NCI-H2081 (cell line): ENCODE measurements at regions not wholly inside any gene's neighbourhood (a gene's known extent, or its start where the extent isn't known, plus 50 kb on each side); places are given as distances from the start of the nearest gene placed in this dataset.

Source experiments
- DNase-seq, 2 experiments: peaks; one replicate each; lab custom pipeline; 2025; lab: John Stamatoyannopoulos, UW

DNA sequence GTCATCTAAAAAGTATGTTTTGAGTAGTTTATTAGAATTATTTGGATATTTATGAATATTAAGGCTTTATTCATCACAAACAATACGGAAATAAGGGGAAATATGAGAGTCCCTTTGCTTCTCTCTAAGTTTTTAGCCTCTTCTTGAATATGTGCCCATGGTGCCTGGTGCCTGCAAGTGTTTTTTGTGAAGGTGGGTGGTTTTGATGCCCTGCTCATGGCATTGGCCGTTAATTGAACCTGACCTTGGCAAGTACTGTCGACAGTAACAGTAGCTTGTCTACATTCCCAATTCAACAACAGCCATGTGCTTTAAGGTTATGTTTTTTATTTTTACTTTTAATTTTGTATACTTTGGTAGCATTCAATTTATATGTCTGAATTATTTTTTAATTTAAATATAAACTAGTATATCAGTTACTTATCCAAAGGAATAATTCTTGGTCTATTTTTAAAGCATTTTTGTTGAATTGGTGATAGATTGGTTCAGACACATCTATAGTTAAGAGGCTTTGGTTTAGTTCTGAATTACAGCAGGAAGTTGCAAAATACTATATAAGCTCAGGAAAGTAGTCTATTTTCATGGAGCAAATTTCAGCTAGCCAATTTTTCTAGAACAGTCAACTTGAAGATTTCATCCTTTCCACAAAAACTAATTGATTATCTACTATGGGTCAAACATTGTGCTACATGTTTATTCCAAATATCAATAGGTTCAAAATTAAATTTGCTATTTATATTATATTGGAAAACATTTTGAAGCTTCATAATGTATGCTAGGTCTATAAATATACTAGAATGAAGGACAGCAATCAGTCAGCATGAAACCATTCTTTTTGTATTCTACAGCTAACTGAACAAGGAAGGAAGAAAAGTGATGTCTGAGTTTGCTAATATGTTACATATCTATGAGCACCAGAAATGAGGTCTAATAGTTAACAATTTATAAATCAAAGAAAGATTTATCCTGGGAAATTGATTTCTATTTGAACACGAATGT is 184.4 kb downstream of the MRPL39 start:
- no peak for DNase-seq

DNA sequence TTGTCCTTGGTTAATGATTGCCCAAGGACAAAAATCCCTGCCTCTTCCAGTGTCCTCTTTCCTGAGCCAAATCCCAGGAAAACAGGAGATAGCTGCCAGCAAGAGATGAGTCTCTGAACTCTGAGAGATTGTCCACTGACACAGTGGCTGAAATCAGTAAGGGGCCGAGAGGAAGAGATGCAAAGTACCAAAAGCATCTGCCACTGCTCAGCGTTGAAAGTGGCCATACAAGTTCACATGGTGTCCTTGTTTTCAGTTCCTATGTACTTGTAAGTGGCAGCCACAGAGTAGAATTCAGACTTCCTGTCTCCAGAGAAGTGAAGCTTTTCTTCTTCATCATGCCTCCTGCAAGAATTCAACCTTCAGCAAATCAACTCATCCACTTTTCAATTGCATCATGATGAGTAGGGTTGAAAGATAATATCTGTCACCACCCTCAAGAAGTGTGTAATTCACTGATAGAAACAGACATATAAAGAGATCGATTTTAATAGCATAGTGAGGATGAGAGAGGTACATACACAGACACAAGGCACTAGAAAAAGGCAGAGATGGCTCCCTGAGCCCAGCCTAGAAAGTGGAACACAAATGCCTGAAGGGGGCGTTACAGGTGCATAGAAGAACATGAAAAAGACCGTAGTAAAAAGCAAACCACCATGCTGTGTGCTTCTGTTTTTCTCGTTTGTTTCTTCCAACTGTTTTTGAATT is 185.8 kb downstream of the MRPL39 start:
- DNase-seq: peak; percentile 41 to 53

DNA sequence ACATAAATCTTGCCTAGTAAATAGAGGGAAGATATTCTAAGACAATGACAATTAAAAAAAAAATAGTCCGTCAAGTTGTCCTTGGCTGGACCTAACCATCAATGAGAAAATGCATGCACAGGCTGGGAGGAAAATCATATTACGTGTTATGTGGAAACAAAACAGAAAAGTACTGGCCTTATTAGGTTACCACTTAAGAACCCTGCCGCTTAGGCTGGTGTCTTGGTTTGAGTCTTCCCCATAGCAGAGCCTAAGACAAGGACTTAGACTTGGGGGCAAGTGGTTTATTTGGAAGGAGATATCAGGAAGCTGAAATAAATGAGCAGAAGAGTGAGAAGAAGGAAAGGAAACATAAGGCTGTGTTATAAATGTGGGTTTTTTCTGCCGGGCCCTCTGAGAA is 186.4 kb downstream of the MRPL39 start:
- no peak for DNase-seq

DNA sequence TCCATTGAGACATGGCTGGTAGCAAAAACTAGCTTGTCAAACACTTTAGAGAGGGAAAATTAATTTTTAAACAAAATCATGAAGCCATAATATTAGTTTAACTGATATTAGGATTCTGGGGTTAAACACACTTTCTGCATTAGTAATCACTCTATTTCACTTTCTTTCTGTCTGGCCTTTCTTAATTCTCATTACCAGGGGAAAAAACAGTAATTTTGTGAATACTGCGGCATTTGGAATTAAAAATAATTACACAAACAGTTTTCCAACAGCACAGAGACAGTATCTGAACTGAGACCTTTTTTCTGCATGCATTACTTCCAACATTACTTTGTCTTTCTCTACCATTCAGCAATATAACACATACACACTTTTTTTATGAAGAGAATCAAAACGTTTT is 190.6 kb downstream of the MRPL39 start:
- no peak for DNase-seq

DNA sequence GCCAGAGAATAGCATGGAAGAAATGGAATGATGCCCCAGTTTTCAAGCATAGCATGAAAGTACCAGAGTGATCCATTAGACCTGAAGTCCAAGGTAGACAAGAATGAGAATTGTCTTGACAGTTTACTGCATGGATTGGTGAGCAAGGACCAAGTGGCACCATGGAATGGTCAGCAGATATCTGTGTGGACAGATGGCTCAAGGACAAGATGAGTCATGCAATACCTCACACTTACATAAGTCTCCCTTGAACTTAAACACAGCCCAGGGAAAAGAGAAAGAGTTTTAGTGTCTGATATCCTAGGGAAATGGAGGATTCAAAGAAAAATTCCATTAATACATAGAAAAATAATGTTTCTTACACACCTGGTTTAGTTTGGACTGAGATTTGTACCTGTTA is 195.2 kb downstream of the MRPL39 start:
- DNase-seq: no peak

DNA sequence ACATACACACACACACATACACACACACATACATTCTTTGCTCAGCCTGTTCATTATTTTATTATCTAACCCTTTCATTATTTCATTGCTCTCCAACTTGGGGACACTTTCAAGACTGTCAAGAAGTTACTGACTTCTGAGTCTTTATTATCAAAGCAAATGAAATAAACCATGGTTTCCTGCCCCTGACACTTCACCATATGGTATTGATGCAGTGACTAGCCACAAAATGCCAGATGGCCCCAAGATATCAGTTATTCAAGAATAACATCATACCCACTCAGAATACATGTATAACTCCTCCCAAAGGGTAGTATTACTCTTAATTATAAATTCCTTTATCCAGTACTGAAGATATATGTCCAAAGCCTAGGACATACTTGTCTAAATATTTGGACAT is 197.3 kb downstream of the MRPL39 start:
- DNase-seq: no peak

DNA sequence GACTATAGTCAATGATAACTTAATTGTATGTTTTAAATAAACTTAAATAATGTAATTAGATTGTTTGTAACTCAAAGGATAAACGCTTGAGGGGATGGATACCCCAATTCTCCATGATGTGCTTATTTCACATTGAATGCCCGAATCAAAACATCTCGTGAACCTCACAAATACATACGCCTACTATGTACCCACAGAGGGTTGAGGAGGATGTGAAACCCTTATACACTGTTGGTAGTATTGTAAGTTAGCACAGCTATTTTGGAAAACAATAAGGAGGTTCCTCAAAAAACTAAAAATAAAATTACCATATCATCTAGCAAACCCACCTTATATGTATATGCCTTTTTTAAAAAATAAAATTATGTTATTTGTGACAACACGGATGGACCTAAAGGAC is 198.6 kb downstream of the MRPL39 start:
- no peak for DNase-seq

DNA sequence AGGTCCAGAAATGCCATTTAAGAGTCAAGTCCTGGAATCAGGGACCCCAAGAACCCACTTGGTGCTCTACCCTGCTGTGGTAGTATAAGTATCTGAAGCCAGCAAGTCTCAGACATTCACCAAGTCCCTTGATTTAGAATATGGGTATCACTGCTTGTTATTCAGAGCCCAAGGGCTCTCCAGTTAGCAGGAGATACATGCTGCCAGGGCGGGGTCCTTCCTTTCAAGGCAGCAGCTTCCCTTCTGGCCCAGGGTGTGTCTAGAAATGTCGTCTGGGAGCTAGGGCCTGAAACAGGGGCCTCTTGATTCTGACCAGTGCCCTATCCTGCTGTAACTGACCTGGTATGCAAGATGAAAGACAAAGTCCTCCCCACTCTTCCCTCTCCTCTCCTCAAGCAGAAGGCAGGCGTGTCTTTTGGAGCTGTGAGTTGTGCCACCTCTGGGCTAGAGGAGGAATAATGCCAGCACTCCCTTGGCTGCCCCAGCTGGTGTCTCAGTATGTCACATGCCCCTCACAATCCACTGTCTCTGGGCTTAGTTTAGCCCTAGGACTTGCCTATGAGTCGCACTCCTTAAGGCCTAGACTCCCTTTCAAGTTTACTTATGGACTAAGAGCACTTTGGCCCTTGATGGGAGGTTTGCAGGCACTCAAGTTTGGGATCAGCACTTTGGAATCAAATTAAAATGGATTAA is 200.2 kb downstream of the MRPL39 start:
- no peak for DNase-seq

DNA sequence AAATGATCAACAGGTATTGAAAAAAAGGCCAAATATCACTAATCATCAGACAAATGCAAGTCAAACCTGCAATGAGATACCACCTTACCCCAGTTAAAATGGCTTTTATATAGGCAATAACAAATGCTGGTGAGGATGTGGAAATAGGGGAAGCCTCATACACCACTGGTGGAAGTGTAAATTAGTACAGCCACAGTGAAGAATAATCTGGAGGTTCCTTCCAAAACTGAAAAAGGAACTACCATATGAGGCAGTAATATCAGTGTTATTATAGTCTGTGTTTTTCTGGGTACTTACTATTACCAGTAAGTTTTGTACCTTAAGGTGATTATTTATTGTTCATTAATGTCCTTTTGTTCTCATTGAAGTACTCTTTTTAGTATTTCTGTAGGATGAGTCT is 201.3 kb downstream of the MRPL39 start:
- no peak for DNase-seq

DNA sequence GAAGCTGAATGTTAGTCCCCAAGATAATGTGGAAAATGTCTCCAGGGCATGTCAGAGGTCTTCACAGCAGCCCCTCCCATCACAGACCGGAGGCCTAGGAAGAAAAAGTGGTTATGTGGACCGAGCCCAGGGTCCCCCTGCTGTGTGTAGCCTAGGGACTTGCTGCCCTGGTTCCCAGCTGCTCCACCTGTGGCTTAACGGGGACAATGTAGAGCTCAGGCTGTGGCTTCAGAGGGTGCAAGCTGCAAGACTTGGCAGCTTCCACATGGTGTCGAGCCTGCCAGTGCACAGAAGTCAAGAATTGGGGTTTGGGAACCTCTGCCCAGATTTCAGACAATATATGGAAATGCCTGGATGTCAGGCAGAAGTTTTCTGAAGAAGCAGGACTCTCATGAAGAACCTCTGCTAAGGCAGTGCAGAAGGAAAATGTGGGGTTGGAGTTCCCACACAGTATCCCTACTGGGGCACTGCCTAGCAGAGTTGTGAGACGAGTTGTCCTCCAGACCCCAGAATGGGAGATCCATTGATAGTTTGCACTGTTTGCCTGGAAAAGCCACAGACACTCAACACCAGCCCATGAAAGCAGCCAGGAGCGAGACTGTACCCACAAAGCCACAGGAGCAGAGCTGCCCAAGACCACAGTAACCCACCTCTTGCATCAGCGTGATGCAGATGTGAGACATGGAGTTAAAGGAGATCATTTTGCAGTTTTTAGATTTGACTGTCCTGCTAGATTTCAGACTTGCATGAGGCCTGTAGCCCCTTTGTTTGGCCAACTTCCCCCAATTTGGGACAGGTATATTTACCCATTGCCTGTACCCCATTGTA is 204.9 kb downstream of the MRPL39 start:
- no peak for DNase-seq

DNA sequence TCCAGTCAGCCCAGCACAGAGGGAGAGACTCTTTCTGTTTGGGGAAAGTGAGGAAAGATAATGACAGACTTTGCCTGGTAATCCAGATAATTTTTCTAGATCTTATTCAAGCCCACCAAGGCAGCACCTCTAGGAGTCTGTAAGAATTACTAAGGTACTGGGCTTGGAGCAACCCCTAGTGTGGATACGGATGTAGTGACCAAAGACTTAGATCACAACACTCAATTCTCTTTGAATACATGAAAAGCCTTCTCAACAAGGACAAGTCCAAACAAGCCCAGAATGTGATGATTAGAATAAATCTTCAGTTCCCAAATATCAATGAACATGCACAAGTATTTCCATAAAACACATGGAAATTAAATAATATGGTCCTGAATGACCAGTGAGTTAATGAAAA is 206.9 kb downstream of the MRPL39 start:
- no peak for DNase-seq

DNA sequence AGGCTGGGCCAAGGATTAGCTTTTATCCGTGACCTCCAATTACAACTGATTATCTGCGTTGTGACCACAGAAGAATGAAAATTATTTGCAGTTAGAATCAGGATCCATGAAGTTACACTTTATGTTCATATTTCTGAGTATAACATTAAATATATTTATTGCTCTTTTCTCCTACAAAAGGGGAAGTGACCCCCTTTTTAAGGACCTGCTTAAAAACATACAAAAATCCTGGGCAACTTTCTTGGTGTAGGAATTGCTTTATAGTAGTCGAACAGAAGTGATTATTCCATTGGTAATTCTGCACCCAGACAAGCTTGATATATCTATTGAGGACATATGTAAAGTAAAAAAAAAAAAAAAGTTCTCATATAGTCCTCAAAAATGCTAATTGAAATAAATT is 208.7 kb downstream of the MRPL39 start:
- no peak for DNase-seq

DNA sequence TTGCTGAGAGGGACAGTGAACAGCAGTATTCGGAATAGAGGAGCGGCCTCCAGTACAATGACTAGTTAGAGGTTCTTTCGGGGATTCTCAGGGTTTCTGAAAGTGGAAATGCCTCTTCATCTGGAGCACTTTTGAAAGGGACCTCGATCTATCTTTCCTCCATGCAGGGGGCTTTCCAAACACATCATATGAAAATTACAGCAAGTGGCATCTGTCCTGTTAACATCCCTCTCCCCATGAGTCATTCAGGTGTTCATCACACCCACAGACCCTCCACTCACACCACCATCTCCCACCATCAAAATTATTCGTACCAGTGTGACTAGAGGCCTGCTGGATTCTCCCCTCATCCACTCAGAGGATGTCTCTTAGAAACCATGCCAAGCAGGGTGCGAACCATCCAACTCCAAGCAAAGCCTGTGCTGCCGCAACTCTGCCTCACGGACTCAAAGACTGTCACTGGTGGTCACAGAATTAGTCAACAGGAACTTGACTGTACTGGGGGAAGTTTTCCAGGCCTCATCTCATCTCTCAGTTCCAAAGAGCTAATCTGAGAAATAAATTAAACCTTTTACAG is 211.1 kb downstream of the MRPL39 start:
- no peak for DNase-seq

DNA sequence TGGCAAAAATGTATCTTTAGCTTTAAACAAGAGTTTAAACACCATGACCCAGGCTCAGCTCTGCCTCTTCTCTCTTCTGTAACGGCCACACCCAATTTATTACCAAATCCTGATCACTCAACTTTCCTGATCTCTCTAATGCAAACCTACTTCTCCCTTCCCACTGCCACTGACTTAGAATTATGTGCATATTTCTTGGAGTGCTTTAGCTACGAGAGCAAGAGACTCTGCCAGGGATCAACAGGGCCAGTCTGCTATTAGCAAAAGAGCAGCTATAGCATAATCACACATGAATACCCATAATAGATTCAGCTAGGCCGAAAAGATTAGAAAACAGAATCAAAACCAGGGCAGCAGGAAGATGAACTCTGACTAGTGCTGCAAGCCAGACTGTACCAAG is 215.5 kb downstream of the MRPL39 start:
- no peak for DNase-seq

DNA sequence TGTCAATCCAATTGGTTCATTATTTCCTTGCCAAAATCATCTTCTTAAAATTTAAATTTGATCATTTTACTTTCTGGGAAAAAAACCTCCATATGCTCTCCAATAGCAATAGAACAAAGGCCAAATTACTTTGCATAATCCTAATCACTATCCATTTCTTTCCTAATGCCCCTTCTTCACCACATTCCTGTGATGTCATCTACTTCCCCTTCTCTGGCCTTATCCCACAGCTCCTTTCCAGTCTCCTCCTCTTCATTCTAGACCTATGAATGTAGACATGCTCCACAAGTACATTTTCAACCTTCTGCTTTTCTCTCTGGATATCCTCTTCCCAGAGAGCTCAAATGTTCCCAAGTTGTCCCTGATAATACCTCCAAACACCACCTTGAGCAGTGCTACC is 216.6 kb downstream of the MRPL39 start:
- no peak for DNase-seq

DNA sequence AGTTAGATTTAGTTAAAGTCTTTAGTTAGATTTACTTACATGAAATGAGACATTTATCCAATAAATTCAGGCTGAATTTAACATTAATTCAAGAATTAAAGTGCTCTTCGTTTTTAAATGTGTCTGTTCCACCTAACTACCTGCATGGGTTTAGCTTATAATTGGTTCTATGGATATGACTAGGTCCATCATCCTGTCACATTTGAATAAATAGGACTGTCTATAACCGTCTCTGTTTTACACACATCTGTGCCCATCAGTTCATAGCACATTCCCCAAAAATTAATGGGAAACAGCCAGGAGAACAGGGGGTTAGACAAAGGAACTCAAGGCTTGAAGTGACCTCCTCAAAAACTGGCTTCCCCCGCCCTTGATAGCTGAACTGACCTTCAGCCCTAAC is 219.6 kb downstream of the MRPL39 start:
- DNase-seq: no peak

DNA sequence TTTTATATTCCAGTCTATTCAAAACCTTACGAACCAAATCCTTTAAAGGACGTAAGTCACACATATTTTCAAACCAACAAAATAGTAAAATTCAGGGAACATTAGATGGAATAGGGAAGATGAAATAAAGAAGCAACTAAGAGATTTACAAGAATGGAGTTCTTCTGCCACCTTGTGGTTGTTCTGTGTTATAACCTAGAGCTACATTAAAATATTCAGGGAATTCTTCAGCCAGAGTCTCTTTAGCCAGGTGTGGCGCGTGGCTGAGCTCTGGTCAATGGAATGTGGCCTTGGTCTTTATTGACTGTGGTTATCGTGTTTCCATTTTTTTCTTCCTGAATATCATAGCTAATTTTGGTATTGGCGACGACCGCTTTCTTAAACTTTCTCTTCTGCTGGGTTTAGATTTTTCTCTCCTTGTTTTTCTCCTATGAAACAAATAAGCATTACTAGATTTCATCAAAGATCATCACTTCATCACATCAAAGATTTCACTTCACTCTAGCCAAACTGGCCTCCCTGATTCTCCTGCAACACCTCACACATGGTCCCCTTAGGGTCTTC is 221.3 kb downstream of the MRPL39 start:
- DNase-seq: peak; percentile 38 to 72

DNA sequence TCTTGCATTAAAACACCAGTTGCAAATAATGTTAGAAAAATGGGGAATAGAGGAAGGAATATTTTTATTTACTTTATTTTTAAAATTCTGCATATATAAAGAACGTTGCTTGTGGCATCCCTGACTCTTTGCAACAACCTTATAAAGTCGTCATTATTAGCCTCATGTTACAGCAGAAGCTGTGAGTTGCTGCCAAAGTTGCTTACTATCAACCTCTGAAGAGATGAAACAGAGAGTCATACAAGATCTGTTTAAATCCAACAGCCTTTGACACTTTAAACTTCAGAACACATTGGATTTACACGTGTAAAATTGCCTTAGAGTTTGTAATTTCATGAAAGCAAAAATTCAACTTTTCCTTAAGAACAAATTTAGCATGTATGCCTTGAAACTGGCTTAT is 221.9 kb downstream of the MRPL39 start:
- DNase-seq: no peak

DNA sequence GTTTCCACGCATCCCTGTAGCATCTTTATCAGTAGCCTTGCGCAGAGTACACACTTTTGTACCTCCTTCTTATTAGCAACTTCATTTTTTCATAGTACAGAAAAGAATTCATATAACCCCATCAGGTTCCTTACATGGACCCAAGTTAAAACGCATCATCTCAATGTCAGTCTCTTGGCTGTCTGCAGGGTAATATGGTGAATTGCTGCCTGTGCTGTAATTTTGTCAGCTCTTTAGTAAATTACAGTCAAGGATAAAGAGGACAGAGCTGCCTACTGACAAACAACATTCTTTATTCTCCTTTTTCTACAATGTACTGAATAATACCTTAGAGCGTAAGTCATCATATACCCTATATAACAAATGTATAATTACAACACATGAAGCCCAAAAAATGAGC is 222.5 kb downstream of the MRPL39 start:
- no peak for DNase-seq

DNA sequence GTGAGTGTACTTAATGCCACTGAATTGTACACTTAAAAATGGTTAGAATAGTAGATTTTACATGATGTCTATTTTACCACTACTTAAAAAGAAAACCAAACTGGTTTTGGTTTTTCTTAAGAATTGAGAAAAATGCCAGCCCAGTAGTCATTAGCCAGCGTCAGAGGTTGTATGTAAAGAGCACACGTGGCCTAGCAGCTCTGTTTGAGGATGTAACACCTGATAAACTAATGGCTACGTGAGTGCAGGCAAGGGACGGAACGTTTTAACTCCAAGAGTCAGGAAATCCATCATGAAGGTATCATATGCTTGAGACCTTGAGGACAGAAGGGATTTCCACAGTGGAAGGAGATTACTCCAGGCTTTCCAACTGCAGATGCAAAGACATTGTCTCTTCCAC is 223.7 kb downstream of the MRPL39 start:
- DNase-seq: no peak

DNA sequence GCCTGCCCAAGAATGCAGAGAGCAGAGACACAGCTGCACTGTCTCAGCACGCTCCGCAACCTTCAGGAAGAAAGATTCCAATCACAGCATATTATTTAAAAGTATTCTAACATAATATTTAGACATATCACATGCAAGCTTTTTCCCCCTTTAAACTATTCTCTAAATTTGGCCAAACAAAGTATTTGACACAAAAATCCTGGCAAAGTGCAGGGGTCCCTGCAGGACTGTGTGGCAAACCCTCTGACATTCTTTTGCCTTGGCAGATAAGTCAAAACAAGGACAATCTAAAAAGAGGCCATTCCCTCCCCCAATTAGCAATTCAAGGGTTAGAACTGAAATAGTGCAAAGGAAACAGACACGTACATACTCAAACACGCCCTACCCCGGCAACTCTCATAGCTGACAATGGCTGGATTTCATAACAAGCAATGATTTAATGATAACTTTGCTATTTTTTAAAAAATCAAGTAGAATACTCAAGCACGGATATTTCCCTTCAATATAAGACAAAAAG is 225.3 kb downstream of the MRPL39 start:
- no peak for DNase-seq
